ENCODE measurements at regions not wholly inside any gene's neighbourhood (a gene's known extent, or its start where the extent isn't known, plus 50 kb on each side); places are given as distances from the start of the nearest gene placed in this dataset.

DNA sequence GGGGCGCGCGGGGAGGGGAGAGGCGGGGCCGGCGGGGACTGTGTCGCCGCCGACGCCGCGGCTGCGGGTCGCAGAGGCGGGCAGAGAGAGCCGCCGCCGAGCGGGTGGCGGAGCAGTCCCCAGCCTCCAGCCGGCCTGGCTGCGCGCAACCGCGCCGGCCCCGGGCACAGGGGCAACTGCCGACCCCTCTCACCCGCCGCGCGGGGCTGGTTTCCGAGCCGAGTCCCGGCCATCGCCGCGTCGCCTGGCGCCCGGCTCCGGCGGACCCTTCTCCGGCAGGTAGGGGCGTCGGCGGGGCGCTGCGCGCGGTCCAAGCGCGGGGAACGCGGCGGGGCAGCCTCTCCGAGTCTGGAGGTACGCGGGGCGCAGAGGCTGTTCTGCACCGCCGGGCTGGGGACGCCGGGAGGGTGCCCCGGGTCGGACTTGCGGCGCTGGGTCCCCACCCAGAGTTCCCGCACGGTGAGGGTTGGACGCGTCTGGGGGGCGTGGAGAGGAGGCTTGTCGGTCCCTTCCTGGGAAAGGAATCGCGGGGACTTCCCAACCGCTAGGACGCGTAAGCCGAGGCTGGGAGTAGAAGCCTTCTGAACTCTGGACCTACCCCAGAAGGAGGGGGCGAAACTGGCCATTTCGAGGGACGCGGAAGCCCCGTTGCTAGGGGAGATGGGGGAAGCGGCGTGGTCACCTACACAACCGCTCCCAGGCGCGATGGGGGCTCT, 133.6 kb upstream of the MYO16 start:
- peaks cover 5% of the 10 kb centered on the region; the same call in 1 of the 2 replicates for H3K9me3 ChIP-seq (ENCODE audit: control insufficient read depth, insufficient read depth, low read length)
- TF ChIP-seq CTCF (IDR thresholded peaks at IDR 0.05; ENCODE audit: low read depth, low read length): no peak
- no peak overlapping the region for H3K4me3 ChIP-seq (ENCODE audit: low read depth, low read length)
- no peak overlapping the region for H3K27ac ChIP-seq (ENCODE audit: low read depth, low read length)
- H3K27me3 ChIP-seq (ENCODE audit: control insufficient read depth, insufficient read depth, low read length): peaks cover 21% of the 10 kb centered on the region
- POLR2A ChIA-PET: no interaction called here
- DNase-seq (ENCODE audit: low read depth, low spot score): no peak
- CTCF ChIA-PET: interaction anchor here (1.5 kb wide), 1 partner anchor 12 kb away, joined by 5 read pairs; no protein-coding TSS in a partner anchor

GRCh38 chr13:108496362-108497210, 132.8 kb upstream of the MYO16 start:
- Histone ChIP-seq H3K27ac (ENCODE audit: low read depth, low read length) (no peak overlapping the region), H3K27me3 (ENCODE audit: control insufficient read depth, insufficient read depth, low read length) (peaks cover 21% of the 10 kb centered on the region), H3K9me3 (ENCODE audit: control insufficient read depth, insufficient read depth, low read length) (peaks cover 5% of the 10 kb centered on the region; the same call in 1 of the 2 replicates), H3K4me3 (ENCODE audit: low read depth, low read length) (no peak overlapping the region)
- ChIA-PET CTCF (interaction anchor here (1.5 kb wide), 1 partner anchor 12 kb away, joined by 5 read pairs; no protein-coding TSS in a partner anchor), POLR2A (no interaction called here)
- no peak for DNase-seq (ENCODE audit: low read depth, low spot score)
- no peak for TF ChIP-seq CTCF (IDR thresholded peaks at IDR 0.05; ENCODE audit: low read depth, low read length)

GRCh38 chr13:108500711-108501110, 128.7 kb upstream of the MYO16 start:
- CTCF ChIA-PET: no interaction called here
- POLR2A ChIA-PET: no interaction called here
- DNase-seq (ENCODE audit: low read depth, low spot score): no peak
- Histone ChIP-seq H3K27ac (ENCODE audit: low read depth, low read length) (no peak overlapping the region), H3K9me3 (ENCODE audit: control insufficient read depth, insufficient read depth, low read length) (peaks cover 2% of the 10 kb centered on the region; the same call in 1 of the 2 replicates), H3K27me3 (ENCODE audit: control insufficient read depth, insufficient read depth, low read length) (peaks cover 14% of the 10 kb centered on the region), H3K4me3 (ENCODE audit: low read depth, low read length) (no peak overlapping the region)
- TF ChIP-seq CTCF (IDR thresholded peaks at IDR 0.05; ENCODE audit: low read depth, low read length): no peak

GRCh38 chr13:108508263-108508662, 121.1 kb upstream of the MYO16 start:
- no peak overlapping the region for H3K27ac ChIP-seq (ENCODE audit: low read depth, low read length)
- peaks cover 3% of the 10 kb centered on the region; the same call in 1 of the 2 replicates for H3K9me3 ChIP-seq (ENCODE audit: control insufficient read depth, insufficient read depth, low read length)
- H3K27me3 ChIP-seq (ENCODE audit: control insufficient read depth, insufficient read depth, low read length): no peaks in the 10 kb centered on the region
- no peak for DNase-seq (ENCODE audit: low read depth, low spot score)
- ChIA-PET CTCF (interaction anchor here (0.7 to 3.0 kb wide), 15 partner anchors 13 to 296 kb away, joined by 3 to 18 read pairs (median 4); no protein-coding TSS in a partner anchor), POLR2A (no interaction called here)
- no peak overlapping the region for H3K4me3 ChIP-seq (ENCODE audit: low read depth, low read length)
- TF ChIP-seq CTCF (IDR thresholded peaks at IDR 0.05; ENCODE audit: low read depth, low read length): peak; percentile 54

DNA sequence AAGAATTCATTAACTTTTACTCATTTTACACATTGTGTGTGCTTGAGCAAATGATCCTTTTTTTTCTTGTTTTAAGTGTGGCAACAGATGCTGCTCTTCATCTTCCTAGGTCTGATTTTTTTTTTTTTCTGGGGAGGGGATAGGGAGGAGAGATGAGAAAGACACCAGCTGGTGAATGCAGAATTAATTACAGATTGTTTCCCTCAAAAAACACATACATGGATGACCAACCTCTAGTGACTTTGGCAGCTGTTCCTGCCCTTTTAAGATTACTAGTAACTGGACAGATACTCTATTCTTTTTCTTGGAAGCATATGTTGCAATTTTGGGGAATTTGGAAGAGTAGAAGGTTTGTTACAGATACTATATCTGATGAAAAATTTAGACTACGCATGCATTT, 103.6 kb upstream of the MYO16 start:
- Histone ChIP-seq H3K4me3 (ENCODE audit: low read depth, low read length) (no peak overlapping the region), H3K27ac (ENCODE audit: low read depth, low read length) (no peak overlapping the region), H3K27me3 (ENCODE audit: control insufficient read depth, insufficient read depth, low read length) (no peaks in the 10 kb centered on the region), H3K9me3 (ENCODE audit: control insufficient read depth, insufficient read depth, low read length) (0 out of 2 replicates have a peak, but pooled peaks cover 4% of the 10 kb centered on the region)
- TF ChIP-seq CTCF (IDR thresholded peaks at IDR 0.05; ENCODE audit: low read depth, low read length): no peak
- CTCF ChIA-PET: no interaction called here
- POLR2A ChIA-PET: no interaction called here
- DNase-seq (ENCODE audit: low read depth, low spot score): no peak

Data from AG04450 (cell line).